SK-N-SH (cell line): ENCODE measurements at regions not wholly inside any gene's neighbourhood (a gene's known extent, or its start where the extent isn't known, plus 50 kb on each side); places are given as distances from the start of the nearest gene placed in this dataset.

Experiments
- CTCF ChIA-PET: fragments of 300-600, 350-600 bp; formaldehyde crosslinking; extraction: SDS; loops from one replicate; lab custom pipeline; 2021; lab: Yijun Ruan, JAX
- POLR2A ChIA-PET: fragments of 350-600 bp; sonication (Branson Sonifier 250); formaldehyde crosslinking; extraction: SDS; loops from one replicate; lab custom pipeline; 2020; ENCODE audit warnings: antibody characterized with exemption, inconsistent platforms; lab: Yijun Ruan, JAX
- DNase-seq: peaks from one replicate; pipeline ENCODE4 v3.0.0; 2012
- H2AFZ ChIP-seq: fragments of 200-600 bp; sonication (generic); 2 replicates; pipeline ENCODE4 v1.8.1; 2016; ENCODE audit warnings: antibody characterized with exemption, mild to moderate bottlenecking, low read depth
- H3F3A ChIP-seq: fragments of 200-600 bp; sonication (generic); replicated peaks from 2 replicates; pipeline ENCODE3; 2016; ENCODE audit warnings: antibody characterized with exemption, mild to moderate bottlenecking; ENCODE audit not compliant: insufficient read depth
- H3K27ac ChIP-seq, 2 experiments: fragments of 200-500 bp in 1 of 2; fragments of 200-600 bp in 1 of 2; sonication (Bioruptor generic) in 1 of 2; sonication (generic), shearing (Covaris generic) in 1 of 2; 2 replicates each; pipeline versions ENCODE4 v1.5.1 to v1.6.1; 2014 to 2016; ENCODE audit warnings: low read depth in 2 of 2, inconsistent platforms in 1 of 2, low read length in 1 of 2, mild to moderate bottlenecking in 1 of 2, mixed read lengths in 1 of 2
- H3K27me3 ChIP-seq: fragments of 200-600 bp; sonication (generic), shearing (Covaris generic); 2 replicates; pipeline ENCODE4 v1.6.1; 2016; ENCODE audit warnings: mixed run types; ENCODE audit not compliant: insufficient read depth
- H3K36me3 ChIP-seq, 2 experiments: fragments of 200-500 bp in 1 of 2; fragments of 200-600 bp in 1 of 2; sonication (Bioruptor generic) in 1 of 2; sonication (generic) in 1 of 2; replicated peaks in 1 of 2; 2 replicates each; pipeline versions ENCODE3 to v1.5.1; 2014 to 2016; ENCODE audit warnings: low read length in 1 of 2, mild to moderate bottlenecking in 1 of 2; ENCODE audit not compliant: insufficient read depth in 2 of 2, control insufficient read depth in 1 of 2
- H3K4me1 ChIP-seq, 2 experiments: fragments of 200-500 bp in 1 of 2; fragments of 200-600 bp in 1 of 2; sonication (Bioruptor generic) in 1 of 2; sonication (generic), shearing (Covaris generic) in 1 of 2; 2 replicates each; pipeline versions ENCODE4 v1.5.1 to v1.6.1; 2014 to 2016; ENCODE audit warnings: low read depth in 1 of 2, low read length in 1 of 2, mixed run types in 1 of 2; ENCODE audit not compliant: insufficient read depth in 2 of 2, control insufficient read depth in 1 of 2
- H3K4me2 ChIP-seq: fragments of 200-600 bp; sonication (generic), shearing (Covaris generic); 2 replicates; pipeline ENCODE4 v1.6.1; 2017; ENCODE audit warnings: mixed run types
- H3K4me3 ChIP-seq, 2 experiments: fragments of 200-500 bp in 1 of 2; fragments of 200-600 bp in 1 of 2; sonication (Bioruptor generic) in 1 of 2; sonication (generic), shearing (Covaris generic) in 1 of 2; 2 replicates each; pipeline versions ENCODE4 v1.5.1 to v1.8.1; 2014 to 2016; ENCODE audit warnings: low read depth in 2 of 2, inconsistent platforms in 1 of 2, low read length in 1 of 2, mild to moderate bottlenecking in 1 of 2, mixed read lengths in 1 of 2, moderate library complexity in 1 of 2
- H3K79me2 ChIP-seq: fragments of 200-600 bp; sonication (generic); 2 replicates; pipeline ENCODE4 v1.8.1; 2017; ENCODE audit warnings: mild to moderate bottlenecking; ENCODE audit not compliant: insufficient read depth
- H3K9ac ChIP-seq: fragments of 200-600 bp; sonication (generic); 2 replicates; pipeline ENCODE4 v1.6.1; 2017; ENCODE audit warnings: mixed run types
- H3K9me2 ChIP-seq: fragments of 200-600 bp; sonication (generic); 2 replicates; pipeline ENCODE4 v1.6.1; 2017; ENCODE audit warnings: mixed run types
- H3K9me3 ChIP-seq: fragments of 200-600 bp; sonication (generic); 2 replicates; pipeline ENCODE4 v1.6.1; 2017; ENCODE audit warnings: mixed run types, mild to moderate bottlenecking, moderate library complexity
- H4K20me1 ChIP-seq: fragments of 200-600 bp; sonication (generic); 2 replicates; pipeline ENCODE4 v1.6.1; 2017; ENCODE audit warnings: mild to moderate bottlenecking, mixed run types; ENCODE audit not compliant: insufficient read depth
- FOXM1 ChIP-seq: IDR thresholded peaks from 2 replicates; pipeline ENCODE4 v1.4.0; 2012; ENCODE audit warnings: low read depth, mild to moderate bottlenecking
- GABPA ChIP-seq: IDR thresholded peaks from 2 replicates; pipeline ENCODE4 v1.4.0; 2012; ENCODE audit warnings: low read depth, mild to moderate bottlenecking
- GATA2 ChIP-seq: sonication (generic); formaldehyde crosslinking; IDR thresholded peaks from 2 replicates; pipeline ENCODE4 v1.5.0; 2020; ENCODE audit warnings: mild to moderate bottlenecking, missing genetic modification reagents
- MXI1 ChIP-seq: IDR thresholded peaks from 2 replicates; pipeline ENCODE4 v1.6.1; 2012; ENCODE audit warnings: mild to moderate bottlenecking, low read depth, low read length, improper control_type of control experiment
- NFIC ChIP-seq: IDR thresholded peaks from 2 replicates; pipeline ENCODE4 v1.4.0; 2012; ENCODE audit warnings: borderline replicate concordance
- POLR2AphosphoS5 ChIP-seq: IDR thresholded peaks from 2 replicates; pipeline ENCODE4 v1.6.1; 2012; ENCODE audit warnings: low read depth, low read length
- RAD21 ChIP-seq: IDR thresholded peaks from 2 replicates; pipeline ENCODE4 v1.6.1; 2012; ENCODE audit warnings: mild to moderate bottlenecking, low read length
- RCOR1 ChIP-seq: fragments of 150-350 bp; IDR thresholded peaks from 2 replicates; pipeline ENCODE4 v1.6.1; 2017; ENCODE audit warnings: antibody characterized with exemption, low read length
- RFX5 ChIP-seq: IDR thresholded peaks from 2 replicates; pipeline ENCODE4 v1.6.1; 2012; ENCODE audit warnings: mild to moderate bottlenecking, improper control_type of control experiment, low read length
- RXRA ChIP-seq: IDR thresholded peaks from 2 replicates; pipeline ENCODE4 v1.4.0; 2012; ENCODE audit warnings: low read depth, mild to moderate bottlenecking, borderline replicate concordance
- SMC3 ChIP-seq: IDR thresholded peaks from 2 replicates; pipeline ENCODE4 v1.6.1; 2012; ENCODE audit warnings: low read depth, low read length, improper control_type of control experiment
- TCF12 ChIP-seq: IDR thresholded peaks from 2 replicates; pipeline ENCODE4 v1.4.0; 2012
- YY1 ChIP-seq: IDR thresholded peaks from 2 replicates; pipeline ENCODE4 v1.4.0; 2012; ENCODE audit warnings: low read depth, mild to moderate bottlenecking
- ZBTB33 ChIP-seq: IDR thresholded peaks from 2 replicates; pipeline ENCODE4 v1.4.0; 2012; ENCODE audit warnings: low read depth, borderline replicate concordance
- WGBS: methylation state at CpG from one replicate; pipeline ENCODE4 v1.1.6; 2017; ENCODE audit warnings: low lambda C conversion rate; 5-methylcytosine and 5-hydroxymethylcytosine counted together
- TF ChIP-seq, protein P1 (sequence below): IDR thresholded peaks from 2 replicates; pipeline ENCODE4 v1.6.1; 2012; ENCODE audit warnings: mild to moderate bottlenecking, low read depth, low read length, moderate library complexity
- TF ChIP-seq, protein P2 (sequence below): fragments of 150-350 bp; IDR thresholded peaks from 2 replicates; pipeline ENCODE4 v1.6.1; 2017; ENCODE audit warnings: antibody characterized with exemption, low read length, low read depth, borderline replicate concordance
- TF ChIP-seq, protein P3 (sequence below): IDR thresholded peaks from 2 replicates; pipeline ENCODE4 v1.4.0; 2012; ENCODE audit warnings: low read depth, borderline replicate concordance

DNA sequence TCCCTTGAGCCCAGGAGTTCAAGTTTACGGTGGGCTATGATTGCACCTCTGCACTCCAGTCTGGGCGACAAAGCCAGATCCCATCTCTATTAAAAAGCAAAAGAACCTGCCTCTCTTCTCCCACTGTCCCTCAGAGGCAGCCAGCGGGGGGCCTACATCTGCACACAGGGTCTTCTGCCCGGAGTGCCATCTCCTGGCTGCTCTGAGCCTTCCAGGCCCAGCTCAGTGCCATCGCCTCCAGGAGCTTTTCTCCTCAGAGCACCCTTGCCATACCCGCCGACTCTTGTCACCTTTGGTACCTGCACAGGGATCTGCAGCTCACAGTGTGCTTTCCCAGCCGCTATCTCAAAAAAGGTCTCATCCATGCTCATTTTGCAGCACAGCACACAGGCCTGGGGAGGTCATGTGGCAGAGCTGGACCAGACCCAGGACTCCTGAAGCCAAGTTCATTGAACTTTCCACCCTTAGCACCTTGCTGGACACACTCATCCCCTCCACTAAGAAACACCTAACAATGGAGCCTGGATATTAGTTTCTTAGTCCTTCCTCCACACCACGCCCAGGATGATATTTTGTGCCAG is 186.3 kb downstream of the HAUS1 start:
- Histone ChIP-seq H3K79me2 (no peaks in the 10 kb centered on the region), H3K9me2 (no peaks in the 10 kb centered on the region), H3K9me3 (no peaks in the 10 kb centered on the region), H4K20me1 (no peaks in the 10 kb centered on the region), H3K27ac (no peak overlapping the region), H3K4me1 (peaks cover 0 to 2% of the 10 kb centered on the region in 2 experiments; a peak in 1 of 4 replicates), H3K4me2 (no peak overlapping the region), H3F3A (no peaks in the 10 kb centered on the region), H3K4me3 (no peak overlapping the region), H2AFZ (no peak overlapping the region), H3K9ac (no peak overlapping the region), H3K27me3 (no peaks in the 10 kb centered on the region), H3K36me3 (no peaks in the 10 kb centered on the region)
- ChIA-PET POLR2A (no interaction called here), CTCF (interaction anchor here (0.9 to 1.3 kb wide), 2 partner anchors 10 to 42 kb away, joined by 3 to 6 read pairs; no protein-coding TSS in a partner anchor)
- no peak for DNase-seq
- 88% methylated on average over 8 of the region's 9 CpGs for WGBS
- TF ChIP-seq GABPA (no peak), RAD21 (no peak), NFIC (no peak), FOXM1 (no peak), ZBTB33 (no peak), RFX5 (no peak), POLR2AphosphoS5 (no peak), MXI1 (no peak)
- TF ChIP-seq, protein P1, sequence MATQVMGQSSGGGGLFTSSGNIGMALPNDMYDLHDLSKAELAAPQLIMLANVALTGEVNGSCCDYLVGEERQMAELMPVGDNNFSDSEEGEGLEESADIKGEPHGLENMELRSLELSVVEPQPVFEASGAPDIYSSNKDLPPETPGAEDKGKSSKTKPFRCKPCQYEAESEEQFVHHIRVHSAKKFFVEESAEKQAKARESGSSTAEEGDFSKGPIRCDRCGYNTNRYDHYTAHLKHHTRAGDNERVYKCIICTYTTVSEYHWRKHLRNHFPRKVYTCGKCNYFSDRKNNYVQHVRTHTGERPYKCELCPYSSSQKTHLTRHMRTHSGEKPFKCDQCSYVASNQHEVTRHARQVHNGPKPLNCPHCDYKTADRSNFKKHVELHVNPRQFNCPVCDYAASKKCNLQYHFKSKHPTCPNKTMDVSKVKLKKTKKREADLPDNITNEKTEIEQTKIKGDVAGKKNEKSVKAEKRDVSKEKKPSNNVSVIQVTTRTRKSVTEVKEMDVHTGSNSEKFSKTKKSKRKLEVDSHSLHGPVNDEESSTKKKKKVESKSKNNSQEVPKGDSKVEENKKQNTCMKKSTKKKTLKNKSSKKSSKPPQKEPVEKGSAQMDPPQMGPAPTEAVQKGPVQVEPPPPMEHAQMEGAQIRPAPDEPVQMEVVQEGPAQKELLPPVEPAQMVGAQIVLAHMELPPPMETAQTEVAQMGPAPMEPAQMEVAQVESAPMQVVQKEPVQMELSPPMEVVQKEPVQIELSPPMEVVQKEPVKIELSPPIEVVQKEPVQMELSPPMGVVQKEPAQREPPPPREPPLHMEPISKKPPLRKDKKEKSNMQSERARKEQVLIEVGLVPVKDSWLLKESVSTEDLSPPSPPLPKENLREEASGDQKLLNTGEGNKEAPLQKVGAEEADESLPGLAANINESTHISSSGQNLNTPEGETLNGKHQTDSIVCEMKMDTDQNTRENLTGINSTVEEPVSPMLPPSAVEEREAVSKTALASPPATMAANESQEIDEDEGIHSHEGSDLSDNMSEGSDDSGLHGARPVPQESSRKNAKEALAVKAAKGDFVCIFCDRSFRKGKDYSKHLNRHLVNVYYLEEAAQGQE: no peak

- Histone ChIP-seq H3K27ac (no peak overlapping the region), H3K27me3 (no peaks in the 10 kb centered on the region), H3K79me2 (no peaks in the 10 kb centered on the region), H3K4me2 (no peak overlapping the region), H3K4me1 (peaks cover 0 to 2% of the 10 kb centered on the region in 2 experiments; a peak in 1 of 4 replicates), H4K20me1 (no peaks in the 10 kb centered on the region), H3K36me3 (no peaks in the 10 kb centered on the region), H2AFZ (no peak overlapping the region), H3K9me3 (no peaks in the 10 kb centered on the region), H3K9me2 (no peaks in the 10 kb centered on the region), H3F3A (no peaks in the 10 kb centered on the region), H3K4me3 (no peak overlapping the region), H3K9ac (no peak overlapping the region)
- ChIA-PET POLR2A (no interaction called here), CTCF (interaction anchor here (0.9 to 1.7 kb wide), 2 partner anchors 10 to 41 kb away, joined by 3 to 10 read pairs; no protein-coding TSS in a partner anchor)
- WGBS: 78% methylated on average over 4 of the region's 4 CpGs
- DNase-seq: no peak
- TF ChIP-seq RFX5 (no peak), TCF12 (no peak), RXRA (no peak), GATA2 (CRISPR knock-in tag) (no peak), YY1 (no peak), RCOR1 (no peak), SMC3 (no peak), ZBTB33 (no peak), GABPA (no peak)
- TF ChIP-seq, protein P2, sequence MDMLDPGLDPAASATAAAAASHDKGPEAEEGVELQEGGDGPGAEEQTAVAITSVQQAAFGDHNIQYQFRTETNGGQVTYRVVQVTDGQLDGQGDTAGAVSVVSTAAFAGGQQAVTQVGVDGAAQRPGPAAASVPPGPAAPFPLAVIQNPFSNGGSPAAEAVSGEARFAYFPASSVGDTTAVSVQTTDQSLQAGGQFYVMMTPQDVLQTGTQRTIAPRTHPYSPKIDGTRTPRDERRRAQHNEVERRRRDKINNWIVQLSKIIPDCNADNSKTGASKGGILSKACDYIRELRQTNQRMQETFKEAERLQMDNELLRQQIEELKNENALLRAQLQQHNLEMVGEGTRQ: no peak
- TF ChIP-seq, protein P3, sequence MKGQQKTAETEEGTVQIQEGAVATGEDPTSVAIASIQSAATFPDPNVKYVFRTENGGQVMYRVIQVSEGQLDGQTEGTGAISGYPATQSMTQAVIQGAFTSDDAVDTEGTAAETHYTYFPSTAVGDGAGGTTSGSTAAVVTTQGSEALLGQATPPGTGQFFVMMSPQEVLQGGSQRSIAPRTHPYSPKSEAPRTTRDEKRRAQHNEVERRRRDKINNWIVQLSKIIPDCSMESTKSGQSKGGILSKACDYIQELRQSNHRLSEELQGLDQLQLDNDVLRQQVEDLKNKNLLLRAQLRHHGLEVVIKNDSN: no peak
Observed at GRCh38 chr18:46291149-46291548, 187.0 kb downstream of the HAUS1 start.
